ENCODE measurements at regions not wholly inside any gene's neighbourhood (a gene's known extent, or its start where the extent isn't known, plus 50 kb on each side); places are given as distances from the start of the nearest gene placed in this dataset.

GRCh38 chr1:72435025-72435424, 152.7 kb upstream of the NEGR1 start:
- no peak for TF ChIP-seq POLR2A (IDR thresholded peaks at IDR 0.05)
- TF ChIP-seq, protein P1, sequence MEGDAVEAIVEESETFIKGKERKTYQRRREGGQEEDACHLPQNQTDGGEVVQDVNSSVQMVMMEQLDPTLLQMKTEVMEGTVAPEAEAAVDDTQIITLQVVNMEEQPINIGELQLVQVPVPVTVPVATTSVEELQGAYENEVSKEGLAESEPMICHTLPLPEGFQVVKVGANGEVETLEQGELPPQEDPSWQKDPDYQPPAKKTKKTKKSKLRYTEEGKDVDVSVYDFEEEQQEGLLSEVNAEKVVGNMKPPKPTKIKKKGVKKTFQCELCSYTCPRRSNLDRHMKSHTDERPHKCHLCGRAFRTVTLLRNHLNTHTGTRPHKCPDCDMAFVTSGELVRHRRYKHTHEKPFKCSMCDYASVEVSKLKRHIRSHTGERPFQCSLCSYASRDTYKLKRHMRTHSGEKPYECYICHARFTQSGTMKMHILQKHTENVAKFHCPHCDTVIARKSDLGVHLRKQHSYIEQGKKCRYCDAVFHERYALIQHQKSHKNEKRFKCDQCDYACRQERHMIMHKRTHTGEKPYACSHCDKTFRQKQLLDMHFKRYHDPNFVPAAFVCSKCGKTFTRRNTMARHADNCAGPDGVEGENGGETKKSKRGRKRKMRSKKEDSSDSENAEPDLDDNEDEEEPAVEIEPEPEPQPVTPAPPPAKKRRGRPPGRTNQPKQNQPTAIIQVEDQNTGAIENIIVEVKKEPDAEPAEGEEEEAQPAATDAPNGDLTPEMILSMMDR (IDR thresholded peaks at IDR 0.05) = no peak

Data from uterus (tissue), 2 donors.